HepG2 (cell line): ENCODE measurements at regions not wholly inside any gene's neighbourhood (a gene's known extent, or its start where the extent isn't known, plus 50 kb on each side); places are given as distances from the start of the nearest gene placed in this dataset.

Source experiments
- ATAC-seq: fragments of 200-7000 bp; cut with Tn5 transposase; 3 replicates; pipeline ENCODE4 v1.9.1; 2020; ENCODE audit warnings: mild to moderate bottlenecking, moderate library complexity
- BruUV-seq: library from RNA; stranded (reverse); fragments of 400-500 nt; replicated peaks from 2 replicates; lab custom pipeline; 2021; lab: Mats Ljungman, UMichigan
- CTCF ChIA-PET: fragments of 300-600 bp; formaldehyde crosslinking; extraction: SDS; loops from one replicate; lab custom pipeline; 2021; ENCODE audit warnings: low total read pairs, inconsistent platforms, low intra/inter-chr PET ratio; lab: Yijun Ruan, JAX
- POLR2A ChIA-PET: fragments of 350-600 bp; sonication (Branson Sonifier 250); formaldehyde crosslinking; loops from one replicate; lab custom pipeline; 2020; ENCODE audit warnings: antibody characterized with exemption, inconsistent platforms; lab: Yijun Ruan, JAX
- DNase-seq: peaks from one replicate; pipeline ENCODE4 v3.0.0-alpha.2; 2015; ENCODE audit warnings: low spot score
- FAIRE-seq: peaks from 3 replicates; lab custom pipeline; 2011; peaks lifted over from hg19 to GRCh38; lab: Jason Lieb, UNC
- H2AFZ ChIP-seq: one replicate; pipeline ENCODE4 v1.6.1; 2011; ENCODE audit warnings: low read length, inconsistent platforms
- H3K27ac ChIP-seq: fragments of 300-600 bp; 3 replicates; pipeline ENCODE4 v1.8.0; 2011; ENCODE audit warnings: mixed run types, mild to moderate bottlenecking, mixed read lengths, low read length, inconsistent platforms; ENCODE audit not compliant: insufficient read depth; ENCODE audit errors: extremely low read length
- H3K27me3 ChIP-seq, 2 experiments: fragments of 200-600 bp in 1 of 2; 2 replicates in 1 of 2; 3 replicates in 1 of 2; pipeline versions ENCODE4 v1.6.0 to v1.8.0; 2011; ENCODE audit warnings: low read length in 2 of 2, mild to moderate bottlenecking in 2 of 2, moderate library complexity in 2 of 2, inconsistent platforms in 1 of 2; ENCODE audit not compliant: insufficient read depth in 2 of 2, control insufficient read depth in 1 of 2
- H3K36me3 ChIP-seq, 2 experiments: fragments of 200-600 bp in 1 of 2; replicated peaks in 1 of 2; 2 replicates in 1 of 2; 3 replicates in 1 of 2; pipeline versions ENCODE4 v1.5.1 to v1.8.0; 2011; ENCODE audit warnings: low read length in 2 of 2, inconsistent platforms in 1 of 2; ENCODE audit not compliant: insufficient read depth in 2 of 2, control insufficient read depth in 1 of 2
- H3K4me1 ChIP-seq: 2 replicates; pipeline ENCODE4 v1.5.1; 2012; ENCODE audit warnings: low read length, inconsistent platforms; ENCODE audit not compliant: insufficient read depth
- H3K4me2 ChIP-seq: 2 replicates; pipeline ENCODE4 v1.6.0; 2011; ENCODE audit warnings: low read depth, low read length, inconsistent platforms
- H3K4me3 ChIP-seq, 3 experiments: fragments of 200-600 bp in 1 of 3; sonication (generic), shearing (Covaris generic) in 1 of 3; replicated peaks in 1 of 3; 2 replicates each; pipeline ENCODE4 v1.5.1; 2011 to 2016; ENCODE audit warnings: low read length in 3 of 3, inconsistent platforms in 2 of 3, low read depth in 2 of 3, mild to moderate bottlenecking in 2 of 3, control low read depth in 1 of 3, mixed read lengths in 1 of 3; ENCODE audit not compliant: insufficient read depth in 1 of 3
- H3K79me2 ChIP-seq: one replicate; pipeline ENCODE4 v1.6.1; 2011; ENCODE audit warnings: low read length, inconsistent platforms; ENCODE audit not compliant: insufficient read depth
- H3K9ac ChIP-seq: 2 replicates; pipeline ENCODE4 v1.6.0; 2011; ENCODE audit warnings: mild to moderate bottlenecking, low read depth, low read length, inconsistent platforms; ENCODE audit not compliant: insufficient read depth
- H3K9me3 ChIP-seq: 2 replicates; pipeline ENCODE4 v1.5.1; 2012; ENCODE audit warnings: mild to moderate bottlenecking, low read length
- H4K20me1 ChIP-seq: 2 replicates; pipeline ENCODE4 v1.6.0; 2011; ENCODE audit warnings: inconsistent platforms, mild to moderate bottlenecking, low read length, moderate library complexity; ENCODE audit not compliant: insufficient read depth
- AGO1 ChIP-seq: fragments of 200-400 bp; formaldehyde crosslinking; IDR thresholded peaks from 2 replicates; pipeline ENCODE4 v1.6.1; 2017; ENCODE audit warnings: mild to moderate bottlenecking, low read depth, low read length, moderate library complexity; ENCODE audit not compliant: poor library complexity, severe bottlenecking
- CBX2 ChIP-seq, 2 experiments: fragments of 200-600 bp in 1 of 2; sonication (generic); formaldehyde crosslinking in 1 of 2; IDR thresholded peaks; 2 replicates each; pipeline versions ENCODE4 v1.7.0 to v1.8.1; 2018 to 2022; ENCODE audit warnings: low read depth in 2 of 2, low read length in 1 of 2, mild to moderate bottlenecking in 1 of 2, missing genetic modification reagents in 1 of 2
- CEBPZ ChIP-seq: IDR thresholded peaks from 2 replicates; pipeline ENCODE4 v1.6.1; 2012; ENCODE audit warnings: low read length, improper control_type of control experiment
- GPN1 ChIP-seq: sonication (generic); formaldehyde crosslinking; IDR thresholded peaks from 2 replicates; pipeline ENCODE4 v1.5.1; 2020; ENCODE audit warnings: missing genetic modification reagents, borderline replicate concordance
- NR3C1 ChIP-seq: sonication (generic); formaldehyde crosslinking; IDR thresholded peaks from 2 replicates; pipeline ENCODE4 v1.4.0; 2020; ENCODE audit warnings: missing genetic modification reagents
- PHF5A ChIP-seq: IDR thresholded peaks from one replicate; pipeline ENCODE4 v1.6.1; 2018; ENCODE audit warnings: low read depth, missing genetic modification reagents; ENCODE audit not compliant: unreplicated experiment
- RBAK ChIP-seq: sonication (generic); formaldehyde crosslinking; IDR thresholded peaks from 2 replicates; pipeline ENCODE4 v1.5.1; 2020; ENCODE audit warnings: mild to moderate bottlenecking, missing genetic modification reagents
- RBM22 ChIP-seq: fragments of 200-400 bp; formaldehyde crosslinking; optimal IDR thresholded peaks from 2 replicates; pipeline ENCODE3; 2017; ENCODE audit warnings: mild to moderate bottlenecking, low read length, moderate library complexity
- SNRNP70 ChIP-seq: fragments of 200-400 bp; formaldehyde crosslinking; IDR thresholded peaks from 2 replicates; pipeline ENCODE4 v1.6.1; 2017; ENCODE audit warnings: mild to moderate bottlenecking, low read depth, low read length, moderate library complexity
- ZNF788 ChIP-seq: sonication (generic); formaldehyde crosslinking; IDR thresholded peaks from 2 replicates; pipeline ENCODE4 v1.5.0; 2020; ENCODE audit warnings: mild to moderate bottlenecking, missing genetic modification reagents, borderline replicate concordance
- ZSCAN5A ChIP-seq: sonication (generic); formaldehyde crosslinking; IDR thresholded peaks from 2 replicates; pipeline ENCODE4 v1.8.0; 2022; ENCODE audit warnings: mild to moderate bottlenecking, missing genetic modification reagents, borderline replicate concordance
- WGBS: methylation state at CpG from one replicate; pipeline ENCODE4 v1.1.6; 2017; ENCODE audit warnings: low lambda C conversion rate; 5-methylcytosine and 5-hydroxymethylcytosine counted together
- in situ Hi-C: cut with HindIII; loops from 2 replicates; pipeline ENCODE4 v1.10.0; 2017; ENCODE audit warnings: low pct_unique_long_range_greater_than_20kb; ENCODE audit not compliant: extremely low pct_ligation_motif_present
- intact Hi-C: fragments of 100-400 bp; cut with micrococcal nuclease; formaldehyde crosslinking; loops from one replicate; pipeline ENCODE4 v1.10.0; 2022; ENCODE audit not compliant: unreplicated experiment
- TF ChIP-seq, protein P1 (sequence below): sonication (generic); formaldehyde crosslinking; IDR thresholded peaks from 2 replicates; pipeline ENCODE4 v1.4.0; 2020; ENCODE audit warnings: missing genetic modification reagents
- TF ChIP-seq, protein P2 (sequence below): IDR thresholded peaks from 2 replicates; pipeline ENCODE4 v1.6.1; 2016; ENCODE audit warnings: mild to moderate bottlenecking, missing biosample characterization, missing genetic modification reagents

DNA sequence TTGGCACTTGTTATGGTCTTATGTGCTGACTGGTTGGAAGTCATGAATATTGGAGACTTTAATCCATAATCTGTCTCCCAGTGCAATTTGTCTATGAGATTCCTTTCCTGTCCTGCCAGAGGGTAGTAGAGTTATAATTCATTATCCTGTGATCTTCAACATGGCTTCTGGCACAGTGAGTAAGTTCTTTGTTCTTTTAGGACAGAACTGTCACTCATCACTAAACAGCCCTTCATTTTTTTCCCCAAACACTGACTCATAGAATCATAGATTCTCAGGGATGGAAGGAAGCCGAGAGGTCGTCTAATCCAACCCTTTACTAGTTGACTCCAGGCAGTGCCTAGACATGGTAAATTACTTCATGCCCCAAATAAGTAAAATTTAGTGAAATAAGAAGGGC lies 78.4 kb downstream of the LUZP4 start:
- Histone ChIP-seq H3K79me2 (no peaks in the 10 kb centered on the region), H3K9ac (no peak overlapping the region), H3K4me1 (peaks cover 28% of the 10 kb centered on the region), H2AFZ (no peak overlapping the region), H3K9me3 (no peaks in the 10 kb centered on the region), H3K27me3 (no peaks in the 10 kb centered on the region), H3K4me3 (no peak overlapping the region), H3K27ac (no peak overlapping the region), H3K36me3 (no peaks in the 10 kb centered on the region), H4K20me1 (no peaks in the 10 kb centered on the region), H3K4me2 (no peak overlapping the region)
- BruUV-seq: no TSS peak
- WGBS: 52% methylated on average over 2 of the region's 2 CpGs
- DNase-seq (no peak), FAIRE-seq (no peak), ATAC-seq (no peak)
- in situ Hi-C loops (no loop called here), intact Hi-C loops (no loop called here)
- CTCF ChIA-PET: no interaction called here
- POLR2A ChIA-PET: no interaction called here
- TF ChIP-seq RBAK (CRISPR knock-in tag) (no peak), RBM22 (no peak), ZNF788 (CRISPR knock-in tag) (no peak), SNRNP70 (no peak), NR3C1 (CRISPR knock-in tag) (no peak), ZSCAN5A (CRISPR knock-in tag) (no peak), AGO1 (no peak), CBX2 (IDR thresholded peaks at IDR 0.05; ENCODE audit: low read depth, low read length) (no peak), CBX2 (CRISPR knock-in tag; IDR thresholded peaks at IDR 0.05; ENCODE audit: low read depth) (no peak), GPN1 (CRISPR knock-in tag) (no peak), CEBPZ (no peak), PHF5A (CRISPR knock-in tag) (no peak)
- TF ChIP-seq, protein P1, sequence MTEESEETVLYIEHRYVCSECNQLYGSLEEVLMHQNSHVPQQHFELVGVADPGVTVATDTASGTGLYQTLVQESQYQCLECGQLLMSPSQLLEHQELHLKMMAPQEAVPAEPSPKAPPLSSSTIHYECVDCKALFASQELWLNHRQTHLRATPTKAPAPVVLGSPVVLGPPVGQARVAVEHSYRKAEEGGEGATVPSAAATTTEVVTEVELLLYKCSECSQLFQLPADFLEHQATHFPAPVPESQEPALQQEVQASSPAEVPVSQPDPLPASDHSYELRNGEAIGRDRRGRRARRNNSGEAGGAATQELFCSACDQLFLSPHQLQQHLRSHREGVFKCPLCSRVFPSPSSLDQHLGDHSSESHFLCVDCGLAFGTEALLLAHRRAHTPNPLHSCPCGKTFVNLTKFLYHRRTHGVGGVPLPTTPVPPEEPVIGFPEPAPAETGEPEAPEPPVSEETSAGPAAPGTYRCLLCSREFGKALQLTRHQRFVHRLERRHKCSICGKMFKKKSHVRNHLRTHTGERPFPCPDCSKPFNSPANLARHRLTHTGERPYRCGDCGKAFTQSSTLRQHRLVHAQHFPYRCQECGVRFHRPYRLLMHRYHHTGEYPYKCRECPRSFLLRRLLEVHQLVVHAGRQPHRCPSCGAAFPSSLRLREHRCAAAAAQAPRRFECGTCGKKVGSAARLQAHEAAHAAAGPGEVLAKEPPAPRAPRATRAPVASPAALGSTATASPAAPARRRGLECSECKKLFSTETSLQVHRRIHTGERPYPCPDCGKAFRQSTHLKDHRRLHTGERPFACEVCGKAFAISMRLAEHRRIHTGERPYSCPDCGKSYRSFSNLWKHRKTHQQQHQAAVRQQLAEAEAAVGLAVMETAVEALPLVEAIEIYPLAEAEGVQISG (CRISPR knock-in tag): no peak
- TF ChIP-seq, protein P2, sequence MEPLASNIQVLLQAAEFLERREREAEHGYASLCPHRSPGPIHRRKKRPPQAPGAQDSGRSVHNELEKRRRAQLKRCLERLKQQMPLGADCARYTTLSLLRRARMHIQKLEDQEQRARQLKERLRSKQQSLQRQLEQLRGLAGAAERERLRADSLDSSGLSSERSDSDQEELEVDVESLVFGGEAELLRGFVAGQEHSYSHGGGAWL (CRISPR knock-in tag): no peak
